ENCODE measurements at regions not wholly inside any gene's neighbourhood (a gene's known extent, or its start where the extent isn't known, plus 50 kb on each side); places are given as distances from the start of the nearest gene placed in this dataset.

DNA sequence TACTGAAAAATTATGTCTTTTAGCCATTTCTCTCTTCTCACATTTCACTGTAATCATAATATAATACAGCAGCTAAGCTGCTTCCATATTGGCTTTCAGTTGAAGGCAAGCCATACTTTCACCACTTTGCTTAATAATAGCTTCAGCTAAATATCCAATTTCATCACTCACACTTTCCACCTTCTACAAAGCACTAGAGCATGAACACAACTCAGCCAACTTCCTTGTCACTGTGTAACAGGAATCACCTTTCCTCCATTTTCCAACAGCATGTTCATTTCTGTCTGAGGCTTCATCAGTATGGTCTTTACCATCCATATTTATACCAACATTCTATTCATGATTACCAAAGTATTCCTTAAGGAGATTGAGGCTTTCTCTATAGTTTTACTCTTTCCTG, 219.8 kb upstream of the CTSO start:
- TF ChIP-seq, protein P1, sequence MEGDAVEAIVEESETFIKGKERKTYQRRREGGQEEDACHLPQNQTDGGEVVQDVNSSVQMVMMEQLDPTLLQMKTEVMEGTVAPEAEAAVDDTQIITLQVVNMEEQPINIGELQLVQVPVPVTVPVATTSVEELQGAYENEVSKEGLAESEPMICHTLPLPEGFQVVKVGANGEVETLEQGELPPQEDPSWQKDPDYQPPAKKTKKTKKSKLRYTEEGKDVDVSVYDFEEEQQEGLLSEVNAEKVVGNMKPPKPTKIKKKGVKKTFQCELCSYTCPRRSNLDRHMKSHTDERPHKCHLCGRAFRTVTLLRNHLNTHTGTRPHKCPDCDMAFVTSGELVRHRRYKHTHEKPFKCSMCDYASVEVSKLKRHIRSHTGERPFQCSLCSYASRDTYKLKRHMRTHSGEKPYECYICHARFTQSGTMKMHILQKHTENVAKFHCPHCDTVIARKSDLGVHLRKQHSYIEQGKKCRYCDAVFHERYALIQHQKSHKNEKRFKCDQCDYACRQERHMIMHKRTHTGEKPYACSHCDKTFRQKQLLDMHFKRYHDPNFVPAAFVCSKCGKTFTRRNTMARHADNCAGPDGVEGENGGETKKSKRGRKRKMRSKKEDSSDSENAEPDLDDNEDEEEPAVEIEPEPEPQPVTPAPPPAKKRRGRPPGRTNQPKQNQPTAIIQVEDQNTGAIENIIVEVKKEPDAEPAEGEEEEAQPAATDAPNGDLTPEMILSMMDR (IDR thresholded peaks at IDR 0.05) = no peak
- no peak for TF ChIP-seq ZFX (IDR thresholded peaks at IDR 0.05; ENCODE audit: borderline replicate concordance)

All from 22Rv1 (cell line).